NOMO-1 (cell line): ENCODE measurements at regions not wholly inside any gene's neighbourhood (a gene's known extent, or its start where the extent isn't known, plus 50 kb on each side); places are given as distances from the start of the nearest gene placed in this dataset.

ENCODE experiments used
- DNase-seq, 2 experiments: peaks; one replicate each; lab custom pipeline; 2025; ENCODE audit not compliant: unreplicated experiment in 2 of 2; lab: John Stamatoyannopoulos, UW

DNA sequence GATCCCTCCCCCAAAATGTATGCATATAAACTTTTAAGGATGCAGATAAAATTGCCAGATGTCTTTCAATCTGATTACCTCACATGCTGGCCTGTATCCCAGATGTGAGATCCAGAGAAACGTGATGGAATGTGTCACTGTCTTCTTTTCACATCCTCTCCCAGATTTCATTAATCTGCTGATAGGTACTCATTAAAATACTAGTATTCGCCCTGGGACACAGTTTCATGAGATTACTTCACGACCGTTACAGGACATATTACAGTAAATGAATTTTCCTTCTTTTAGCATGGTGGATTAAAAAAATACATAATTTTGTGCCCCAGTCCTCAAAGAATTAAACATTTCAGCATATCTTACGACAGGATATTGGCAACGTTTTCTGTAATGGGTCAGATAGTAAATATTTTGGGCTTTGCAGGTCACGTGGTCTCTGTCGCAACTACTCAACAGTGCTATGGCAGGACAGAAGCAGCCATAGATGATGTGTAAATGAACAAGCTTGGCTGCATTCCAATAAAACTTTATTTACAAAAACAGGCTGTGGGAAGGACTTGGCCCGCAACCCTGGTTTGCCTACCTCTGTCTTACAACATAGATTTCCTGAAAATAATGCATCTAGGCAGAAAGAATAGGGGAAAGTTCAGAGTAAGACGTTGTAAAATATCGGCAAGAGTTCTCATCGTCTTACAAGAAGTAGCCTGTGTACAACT, 156.0 kb upstream of the DIO3 start:
- no peak for DNase-seq

DNA sequence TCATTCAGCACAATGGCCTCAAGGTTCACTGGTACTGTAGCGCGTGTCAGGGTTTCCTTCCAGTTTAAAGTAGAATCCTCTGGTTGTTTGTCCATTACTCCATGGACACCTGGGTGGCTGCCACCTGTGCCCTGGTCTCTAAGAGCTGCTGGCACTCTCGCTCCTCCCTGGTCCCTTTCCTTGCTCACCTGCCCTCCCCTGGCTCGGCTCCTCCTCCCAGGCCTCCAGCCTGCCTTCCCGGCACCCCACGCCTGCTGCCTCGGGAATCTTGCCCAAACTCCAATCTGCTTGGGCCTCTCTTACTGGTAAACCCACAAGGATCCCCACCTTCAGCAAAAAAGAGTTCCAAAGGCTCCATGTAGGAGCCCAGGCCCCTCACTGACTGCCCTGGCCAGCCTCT, 154.4 kb upstream of the DIO3 start:
- DNase-seq = no peak

DNA sequence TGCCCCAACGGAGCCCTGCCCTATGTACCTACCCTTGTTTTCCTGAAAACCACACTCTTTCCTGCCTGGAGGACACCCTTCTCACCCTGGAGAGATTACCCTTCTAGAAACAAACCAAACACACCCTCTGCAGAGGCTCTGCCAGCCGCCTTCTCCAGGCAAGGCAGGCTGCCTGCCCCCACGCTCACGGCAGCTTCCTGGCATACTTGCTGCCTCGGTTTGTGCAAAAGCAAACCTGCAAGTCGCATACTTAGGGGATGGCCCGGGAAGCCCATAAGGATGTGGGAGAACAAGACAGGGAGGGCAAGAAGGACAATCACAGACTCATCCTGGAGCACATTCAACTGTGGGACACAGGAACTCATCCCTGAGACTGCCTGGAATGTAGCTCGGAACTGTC, 154.0 kb upstream of the DIO3 start:
- no peak for DNase-seq

- no peak for DNase-seq
Measured at GRCh38 chr14:101408077-101408831, 153.0 kb upstream of the DIO3 start.

DNA sequence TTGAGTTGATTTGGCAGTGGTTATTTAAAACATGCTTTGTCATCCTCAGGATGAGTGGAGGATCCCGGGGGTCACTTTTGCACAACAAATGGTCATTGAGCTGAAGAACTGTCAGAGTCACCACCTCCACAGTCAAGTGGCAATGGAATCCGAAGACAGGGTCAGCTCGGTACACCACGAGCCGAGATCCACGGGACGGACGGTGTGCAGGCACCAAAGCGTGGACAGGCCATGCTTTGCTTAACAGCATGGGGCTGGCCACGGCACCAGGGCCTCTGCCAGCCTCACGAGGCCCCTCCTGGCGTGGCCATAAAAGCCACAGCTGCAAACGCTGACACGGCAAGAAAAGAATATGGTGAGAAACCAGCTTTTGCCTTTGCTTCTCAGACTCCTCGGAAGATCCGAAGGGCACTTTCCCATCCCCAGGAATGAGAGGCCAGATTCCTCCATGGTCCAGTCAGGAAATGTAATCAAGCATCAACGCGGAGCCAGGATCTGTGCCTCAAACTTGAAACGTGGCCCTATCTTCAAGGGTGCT, 152.2 kb upstream of the DIO3 start:
- no peak for DNase-seq

GRCh38 chr14:101410126-101410525, 151.2 kb upstream of the DIO3 start:
- DNase-seq = peak; percentile 6 to 43

- no peak for DNase-seq
Measured at GRCh38 chr14:101411151-101411550, 150.1 kb upstream of the DIO3 start.

DNA sequence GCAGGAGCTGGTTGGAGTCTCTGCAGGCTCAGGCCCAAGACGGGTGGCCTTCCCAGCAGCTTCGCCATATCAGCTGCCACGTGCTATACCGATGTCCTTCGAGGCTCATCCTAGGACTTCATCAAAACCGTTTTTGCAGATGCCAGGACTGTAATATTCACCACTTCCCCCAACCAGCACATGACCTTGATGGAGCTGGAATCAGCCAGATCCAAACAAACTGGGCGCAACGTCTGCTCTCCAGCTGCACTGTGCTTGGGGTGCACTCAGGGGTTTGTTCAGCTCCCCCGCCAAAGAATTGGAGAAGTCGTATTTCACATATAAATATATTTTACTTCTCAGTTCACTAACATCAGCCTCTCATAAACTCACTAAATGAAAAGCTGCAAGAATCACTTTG, 149.5 kb upstream of the DIO3 start:
- DNase-seq = no peak

GRCh38 chr14:101412739-101413138, 148.6 kb upstream of the DIO3 start:
- no peak for DNase-seq

DNA sequence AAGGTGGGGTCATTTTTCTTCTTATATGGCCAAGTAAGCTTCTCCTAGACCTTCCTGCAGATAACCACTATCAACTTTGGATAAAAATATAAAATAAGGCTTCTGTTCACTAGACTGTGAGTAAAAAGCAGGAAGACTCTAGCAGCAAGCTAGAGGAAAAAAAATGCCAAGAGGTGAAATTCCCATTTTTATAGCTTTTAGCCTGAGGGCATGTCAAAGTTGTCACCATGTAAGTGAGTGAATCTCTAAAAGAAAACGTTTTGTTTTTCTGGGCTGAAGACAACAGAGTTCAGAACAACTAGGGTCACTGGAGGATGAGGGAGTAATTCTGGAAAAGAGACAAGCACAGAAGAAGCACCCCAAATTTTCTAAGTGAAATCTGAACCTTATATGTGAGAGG, 143.9 kb upstream of the DIO3 start:
- DNase-seq = no peak

- DNase-seq = no peak
Measured at GRCh38 chr14:101418601-101419000, 142.7 kb upstream of the DIO3 start.

- DNase-seq = no peak
Measured at GRCh38 chr14:101426466-101426865, 134.8 kb upstream of the DIO3 start.

DNA sequence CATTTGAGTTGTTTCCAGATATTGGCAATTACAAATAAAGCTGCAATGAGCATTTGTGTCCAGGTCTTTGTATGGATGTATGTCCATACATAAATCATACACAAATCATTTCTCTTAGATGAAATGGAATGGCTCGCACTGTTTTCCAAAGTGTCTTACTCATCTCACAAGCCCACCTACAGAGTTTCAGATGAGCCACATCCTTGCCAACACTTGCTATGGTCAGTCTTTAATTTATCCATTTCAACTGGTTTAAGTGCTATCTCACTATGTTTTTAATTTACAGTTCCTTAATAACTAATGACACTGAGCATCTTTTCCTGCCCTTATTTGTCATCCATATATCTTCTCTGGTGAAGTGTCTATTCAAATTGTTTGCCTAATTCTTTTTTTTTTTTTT, 132.9 kb upstream of the DIO3 start:
- DNase-seq = no peak

DNA sequence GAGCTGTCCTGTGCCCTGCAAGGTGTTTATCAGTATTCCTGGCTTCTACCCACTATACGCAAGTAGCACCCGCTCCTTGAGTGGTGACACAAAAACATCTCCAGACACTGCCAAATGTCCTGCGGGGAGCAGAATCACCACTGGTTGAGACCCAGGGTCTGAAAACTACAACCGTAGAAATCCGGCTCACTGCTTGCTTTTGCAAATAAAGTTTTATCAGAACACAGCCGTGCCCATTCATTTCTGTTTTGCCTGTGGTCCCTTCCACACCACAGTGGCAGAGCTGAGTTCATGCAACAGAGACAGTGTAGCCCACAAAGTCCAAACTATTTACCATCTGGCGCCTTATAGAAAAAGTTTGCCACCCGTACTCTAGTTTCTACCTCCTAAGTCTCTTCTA, 125.7 kb upstream of the DIO3 start:
- no peak for DNase-seq

DNA sequence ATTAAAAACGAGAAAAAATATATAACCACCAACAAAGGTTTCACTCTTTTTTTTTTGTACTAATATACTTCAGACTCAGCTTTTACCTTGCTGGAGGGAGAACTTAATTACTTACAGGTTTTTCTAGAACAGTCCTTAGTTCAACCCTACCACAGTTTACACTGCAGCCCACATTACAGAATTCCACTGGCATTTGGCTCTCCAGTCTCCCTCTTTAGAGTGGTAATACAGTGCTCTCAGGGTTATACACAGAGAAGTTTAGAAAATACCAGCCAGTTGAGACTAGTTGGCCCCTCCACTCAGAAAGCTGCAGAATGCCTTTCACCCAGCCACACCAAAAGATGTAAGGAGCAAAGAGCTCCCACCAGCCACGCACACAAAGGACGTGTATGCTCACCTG, 122.3 kb upstream of the DIO3 start:
- DNase-seq = no peak

DNA sequence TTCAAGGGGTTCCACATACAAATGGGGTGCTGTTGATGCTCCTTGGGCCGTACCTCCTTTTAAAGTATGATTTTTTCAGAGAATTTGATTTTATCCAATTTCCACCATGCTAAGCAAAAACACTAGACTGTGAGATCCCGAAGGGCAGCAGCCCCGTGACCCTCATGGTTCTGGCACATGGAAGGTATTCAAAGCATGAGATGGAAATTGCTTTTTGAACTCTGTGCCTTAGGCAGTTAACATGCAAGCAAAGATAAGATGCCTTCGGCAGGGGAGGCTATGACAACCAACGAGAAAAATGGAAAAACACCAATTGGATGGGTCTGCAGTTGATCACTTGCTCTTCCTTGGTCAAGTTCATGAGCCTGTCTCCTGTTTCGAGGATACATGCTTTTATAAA, 120.8 kb upstream of the DIO3 start:
- no peak for DNase-seq

GRCh38 chr14:101441710-101442109, 119.6 kb upstream of the DIO3 start:
- no peak for DNase-seq

DNA sequence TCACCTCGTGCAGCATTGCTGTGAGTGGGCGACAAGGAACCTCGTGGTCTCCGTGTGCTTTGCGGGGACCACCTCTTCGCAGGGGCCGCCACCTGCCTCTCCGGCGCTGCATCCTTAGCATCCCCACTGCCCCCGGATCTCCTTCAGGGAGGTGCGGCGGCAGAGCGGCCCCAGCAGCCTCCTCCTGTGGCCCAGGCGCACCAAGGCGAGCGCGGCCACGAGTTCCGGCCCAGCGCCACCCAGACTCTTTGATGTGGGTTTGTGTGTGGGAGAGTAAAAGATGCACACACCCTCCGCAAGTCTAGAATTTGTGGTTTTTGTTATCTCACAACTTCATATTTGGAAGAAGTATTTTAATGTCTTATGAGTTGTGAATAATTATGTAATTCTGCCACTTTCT, 118.8 kb upstream of the DIO3 start:
- DNase-seq = no peak

DNA sequence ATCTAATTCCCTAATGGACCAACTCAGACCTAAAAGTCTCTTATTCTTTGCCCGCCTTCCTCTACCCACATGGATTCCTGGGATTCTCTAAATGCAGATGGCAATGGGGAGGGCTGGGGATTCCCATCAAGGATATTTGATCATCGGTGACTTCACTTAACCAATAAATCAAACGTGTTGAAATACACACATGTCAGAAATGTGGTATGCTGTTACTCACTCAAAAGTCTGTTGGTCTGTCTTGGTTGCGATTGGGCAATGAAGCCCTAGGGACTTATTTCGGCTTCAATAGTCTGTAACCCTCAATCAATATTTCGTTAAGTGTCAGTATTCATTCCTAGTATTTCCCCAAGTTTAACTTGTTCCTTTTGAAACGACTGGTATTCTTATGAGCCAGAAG, 117.2 kb upstream of the DIO3 start:
- DNase-seq = peak; percentile 65 to 75

- DNase-seq = no peak
Measured at GRCh38 chr14:101445278-101445677, 116.0 kb upstream of the DIO3 start.

DNA sequence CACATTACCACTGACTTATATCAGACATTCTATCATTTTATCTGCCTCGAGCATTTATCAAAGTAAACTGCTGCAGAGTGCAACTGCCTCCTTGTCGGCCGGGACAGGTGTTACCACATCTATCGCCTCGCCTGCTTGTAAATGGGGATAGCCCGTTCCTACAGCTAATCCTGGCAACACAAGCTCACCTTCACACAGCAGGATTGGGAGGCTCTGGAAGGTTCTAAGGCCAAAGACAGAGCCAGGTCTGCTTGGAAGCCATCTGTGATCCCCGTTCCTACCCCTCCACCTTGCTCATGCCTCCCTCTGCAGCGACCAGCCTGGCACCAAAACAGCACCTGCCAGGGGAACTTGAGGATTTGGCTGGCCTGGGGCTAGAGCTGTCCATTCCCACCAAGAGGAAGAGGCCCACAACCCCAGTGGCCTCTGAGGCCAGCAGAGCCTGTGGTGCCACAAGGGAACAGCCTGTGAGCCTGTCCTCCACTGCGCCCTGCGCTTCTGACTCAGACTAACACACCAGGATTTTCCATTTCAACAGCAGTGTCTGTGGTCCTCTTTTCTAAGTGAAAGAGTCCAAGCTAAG, 114.8 kb upstream of the DIO3 start:
- no peak for DNase-seq

GRCh38 chr14:101449114-101449513, 112.2 kb upstream of the DIO3 start:
- no peak for DNase-seq
